Activated naive CD8-positive, alpha-beta T cell treated with anti-CD3 and anti-CD28 coated beads for 36 hours (primary cell): ENCODE measurements at regions not wholly inside any gene's neighbourhood (a gene's known extent, or its start where the extent isn't known, plus 50 kb on each side); places are given as distances from the start of the nearest gene placed in this dataset.
"Not testable (repeated sequence)": the region's sequence is repeated elsewhere in the genome, so short reads cannot be mapped to it uniquely, and the experiment has no call there.

ENCODE experiments used
- DNase-seq: peaks from one replicate; pipeline ENCODE4 v3.0.0; 2021
- H3K27ac Mint-ChIP-seq: one replicate; pipeline ENCODE4 v1.8.0; 2022; ENCODE audit warnings: mild to moderate bottlenecking, moderate library complexity, mixed read lengths
- H3K27me3 Mint-ChIP-seq: one replicate; pipeline ENCODE4 v1.8.0; 2022; ENCODE audit warnings: mild to moderate bottlenecking, mixed read lengths
- H3K36me3 Mint-ChIP-seq: one replicate; pipeline ENCODE4 v1.8.0; 2021; ENCODE audit warnings: mild to moderate bottlenecking, mixed read lengths
- H3K4me1 Mint-ChIP-seq: one replicate; pipeline ENCODE4 v1.8.0; 2021; ENCODE audit warnings: mixed read lengths
- H3K4me3 Mint-ChIP-seq: one replicate; pipeline ENCODE4 v1.8.0; 2022; ENCODE audit warnings: mild to moderate bottlenecking, moderate library complexity, mixed read lengths
- H3K9me3 Mint-ChIP-seq: one replicate; pipeline ENCODE4 v1.8.0; 2022; ENCODE audit warnings: mixed read lengths

- Mint-ChIP-seq H3K4me1 (no peaks in the 10 kb centered on the region), H3K36me3 (no peaks in the 10 kb centered on the region), H3K27me3 (peaks cover 7% of the 10 kb centered on the region), H3K4me3 (no peak overlapping the region), H3K9me3 (no peaks in the 10 kb centered on the region), H3K27ac (no peak overlapping the region)
- DNase-seq: no peak
Measured at GRCh38 chr2:58701688-58702301, 460.7 kb upstream of the FANCL start.

GRCh38 chr2:58700591-58700990 lies 459.5 kb upstream of the FANCL start:
- Mint-ChIP-seq H3K36me3 (no peaks in the 10 kb centered on the region), H3K4me3 (no peak overlapping the region), H3K27me3 (peaks cover 7% of the 10 kb centered on the region), H3K27ac (no peak overlapping the region), H3K4me1 (no peaks in the 10 kb centered on the region), H3K9me3 (no peaks in the 10 kb centered on the region)
- DNase-seq: no peak

- Mint-ChIP-seq H3K27ac (no peak overlapping the region), H3K9me3 (no peaks in the 10 kb centered on the region), H3K4me3 (no peak overlapping the region), H3K36me3 (peaks cover 1% of the 10 kb centered on the region), H3K27me3 (peaks cover 7% of the 10 kb centered on the region), H3K4me1 (no peaks in the 10 kb centered on the region)
- no peak for DNase-seq
Measured at GRCh38 chr2:58699411-58699810, 458.3 kb upstream of the FANCL start.

- H3K4me3 Mint-ChIP-seq: no peak overlapping the region
- H3K36me3 Mint-ChIP-seq: peaks cover 1% of the 10 kb centered on the region
- peaks cover 7% of the 10 kb centered on the region for H3K27me3 Mint-ChIP-seq
- H3K27ac Mint-ChIP-seq: no peak overlapping the region
- DNase-seq: no peak
- peaks cover 4% of the 10 kb centered on the region for H3K9me3 Mint-ChIP-seq
- H3K4me1 Mint-ChIP-seq: no peaks in the 10 kb centered on the region
Measured at GRCh38 chr2:58698620-58699019, 457.5 kb upstream of the FANCL start.

- H3K27ac Mint-ChIP-seq: not testable (repeated sequence)
Measured at GRCh38 chr2:58694114-58694513, 453.0 kb upstream of the FANCL start.

GRCh38 chr2:58691041-58691440 lies 449.9 kb upstream of the FANCL start:
- not testable (repeated sequence) for H3K4me3 Mint-ChIP-seq, DNase-seq, H3K27me3 Mint-ChIP-seq, H3K4me1 Mint-ChIP-seq, H3K9me3 Mint-ChIP-seq, H3K36me3 Mint-ChIP-seq, H3K27ac Mint-ChIP-seq

More at GRCh38 chr2:58694114-58694513, 453.0 kb upstream of the FANCL start:
- H3K4me3 Mint-ChIP-seq, H3K4me1 Mint-ChIP-seq, H3K9me3 Mint-ChIP-seq, H3K27me3 Mint-ChIP-seq, H3K36me3 Mint-ChIP-seq, DNase-seq: not testable (repeated sequence)

- H3K9me3 Mint-ChIP-seq: peaks cover 5% of the 10 kb centered on the region
- H3K27me3 Mint-ChIP-seq: no peaks in the 10 kb centered on the region
- H3K27ac Mint-ChIP-seq: no peak overlapping the region
- no peaks in the 10 kb centered on the region for H3K4me1 Mint-ChIP-seq
- no peak overlapping the region for H3K4me3 Mint-ChIP-seq
- H3K36me3 Mint-ChIP-seq: no peaks in the 10 kb centered on the region
- no peak for DNase-seq
Measured at GRCh38 chr2:58688813-58689212, 447.7 kb upstream of the FANCL start.

- Mint-ChIP-seq H3K27me3 (no peaks in the 10 kb centered on the region), H3K9me3 (peaks cover 5% of the 10 kb centered on the region), H3K4me3 (no peak overlapping the region), H3K27ac (no peak overlapping the region), H3K36me3 (no peaks in the 10 kb centered on the region), H3K4me1 (no peaks in the 10 kb centered on the region)
- DNase-seq: no peak
Measured at GRCh38 chr2:58686776-58687175, 445.7 kb upstream of the FANCL start.

GRCh38 chr2:58680755-58681310 lies 439.7 kb upstream of the FANCL start:
- H3K27me3 Mint-ChIP-seq: no peaks in the 10 kb centered on the region
- no peaks in the 10 kb centered on the region for H3K4me1 Mint-ChIP-seq
- H3K27ac Mint-ChIP-seq: no peak overlapping the region
- no peaks in the 10 kb centered on the region for H3K36me3 Mint-ChIP-seq
- no peaks in the 10 kb centered on the region for H3K9me3 Mint-ChIP-seq
- no peak overlapping the region for H3K4me3 Mint-ChIP-seq
- DNase-seq: no peak

- H3K9me3 Mint-ChIP-seq: no peaks in the 10 kb centered on the region
- no peak overlapping the region for H3K4me3 Mint-ChIP-seq
- DNase-seq: no peak
- H3K27me3 Mint-ChIP-seq: no peaks in the 10 kb centered on the region
- no peak overlapping the region for H3K27ac Mint-ChIP-seq
- no peaks in the 10 kb centered on the region for H3K36me3 Mint-ChIP-seq
- H3K4me1 Mint-ChIP-seq: no peaks in the 10 kb centered on the region
Measured at GRCh38 chr2:58677748-58678147, 436.6 kb upstream of the FANCL start.

GRCh38 chr2:58671675-58672074 lies 430.6 kb upstream of the FANCL start:
- Mint-ChIP-seq H3K36me3 (no peaks in the 10 kb centered on the region), H3K27me3 (no peaks in the 10 kb centered on the region), H3K4me3 (no peak overlapping the region), H3K27ac (no peak overlapping the region), H3K4me1 (no peaks in the 10 kb centered on the region), H3K9me3 (no peaks in the 10 kb centered on the region)
- DNase-seq: no peak

GRCh38 chr2:58669998-58670397 lies 428.9 kb upstream of the FANCL start:
- no peaks in the 10 kb centered on the region for H3K27me3 Mint-ChIP-seq
- H3K4me3 Mint-ChIP-seq: no peak overlapping the region
- H3K36me3 Mint-ChIP-seq: no peaks in the 10 kb centered on the region
- no peak overlapping the region for H3K27ac Mint-ChIP-seq
- no peaks in the 10 kb centered on the region for H3K9me3 Mint-ChIP-seq
- DNase-seq: no peak
- H3K4me1 Mint-ChIP-seq: no peaks in the 10 kb centered on the region

- DNase-seq: no peak
- H3K27ac Mint-ChIP-seq: no peak overlapping the region
- no peak overlapping the region for H3K4me3 Mint-ChIP-seq
- no peaks in the 10 kb centered on the region for H3K4me1 Mint-ChIP-seq
- no peaks in the 10 kb centered on the region for H3K36me3 Mint-ChIP-seq
- no peaks in the 10 kb centered on the region for H3K27me3 Mint-ChIP-seq
- no peaks in the 10 kb centered on the region for H3K9me3 Mint-ChIP-seq
Measured at GRCh38 chr2:58667137-58667774, 426.1 kb upstream of the FANCL start.

- Mint-ChIP-seq H3K4me1 (no peaks in the 10 kb centered on the region), H3K4me3 (no peak overlapping the region), H3K27me3 (no peaks in the 10 kb centered on the region), H3K27ac (no peak overlapping the region), H3K36me3 (no peaks in the 10 kb centered on the region), H3K9me3 (no peaks in the 10 kb centered on the region)
- no peak for DNase-seq
Measured at GRCh38 chr2:58666323-58666970, 425.3 kb upstream of the FANCL start.

GRCh38 chr2:58665154-58665553 lies 424.0 kb upstream of the FANCL start:
- no peaks in the 10 kb centered on the region for H3K9me3 Mint-ChIP-seq
- no peaks in the 10 kb centered on the region for H3K27me3 Mint-ChIP-seq
- no peak overlapping the region for H3K27ac Mint-ChIP-seq
- H3K4me3 Mint-ChIP-seq: no peak overlapping the region
- no peak for DNase-seq
- H3K4me1 Mint-ChIP-seq: no peaks in the 10 kb centered on the region
- H3K36me3 Mint-ChIP-seq: no peaks in the 10 kb centered on the region
